ENCODE measurements at regions not wholly inside any gene's neighbourhood (a gene's known extent, or its start where the extent isn't known, plus 50 kb on each side); places are given as distances from the start of the nearest gene placed in this dataset.

DNA sequence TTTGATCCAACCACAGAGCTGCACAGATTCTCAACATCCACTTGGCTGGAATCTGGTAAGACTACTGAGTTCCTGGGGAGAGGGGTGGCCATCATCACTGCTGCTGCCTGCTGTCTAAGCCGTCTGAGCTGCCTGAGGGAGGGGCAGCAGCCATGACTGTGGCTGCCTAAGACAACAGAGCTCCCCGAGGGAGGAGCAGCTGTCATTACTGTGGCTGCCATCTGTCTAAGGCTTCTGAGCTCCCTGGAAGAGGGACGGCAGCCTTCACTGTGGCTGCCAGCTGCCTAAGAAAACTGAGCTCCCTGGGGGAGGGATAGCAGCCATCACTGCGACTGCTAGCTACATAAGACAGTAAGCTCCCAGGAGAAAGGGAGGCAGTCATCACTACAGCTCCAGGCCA lies 584.4 kb downstream of the NR4A2 start:
- no peak for DNase-seq

DNA sequence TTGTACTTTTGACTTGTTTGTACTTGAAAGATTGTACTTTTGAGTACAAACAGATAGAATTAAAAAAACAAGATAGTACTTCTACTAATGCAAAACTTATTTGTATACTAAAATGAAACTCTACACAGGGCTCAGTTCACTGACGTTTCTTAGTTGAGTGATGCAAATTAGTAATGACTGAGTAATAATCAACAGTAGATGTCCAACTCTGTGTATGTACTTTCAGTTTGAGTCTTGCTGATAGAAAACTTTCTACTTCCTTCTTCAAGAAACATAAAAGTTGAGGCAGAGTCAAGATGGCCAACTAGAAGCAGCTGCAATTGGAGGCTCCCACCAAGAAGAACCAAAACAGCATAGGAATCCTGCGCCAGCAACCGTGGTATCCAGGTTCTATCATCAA lies 585.0 kb downstream of the NR4A2 start:
- no peak for DNase-seq

DNA sequence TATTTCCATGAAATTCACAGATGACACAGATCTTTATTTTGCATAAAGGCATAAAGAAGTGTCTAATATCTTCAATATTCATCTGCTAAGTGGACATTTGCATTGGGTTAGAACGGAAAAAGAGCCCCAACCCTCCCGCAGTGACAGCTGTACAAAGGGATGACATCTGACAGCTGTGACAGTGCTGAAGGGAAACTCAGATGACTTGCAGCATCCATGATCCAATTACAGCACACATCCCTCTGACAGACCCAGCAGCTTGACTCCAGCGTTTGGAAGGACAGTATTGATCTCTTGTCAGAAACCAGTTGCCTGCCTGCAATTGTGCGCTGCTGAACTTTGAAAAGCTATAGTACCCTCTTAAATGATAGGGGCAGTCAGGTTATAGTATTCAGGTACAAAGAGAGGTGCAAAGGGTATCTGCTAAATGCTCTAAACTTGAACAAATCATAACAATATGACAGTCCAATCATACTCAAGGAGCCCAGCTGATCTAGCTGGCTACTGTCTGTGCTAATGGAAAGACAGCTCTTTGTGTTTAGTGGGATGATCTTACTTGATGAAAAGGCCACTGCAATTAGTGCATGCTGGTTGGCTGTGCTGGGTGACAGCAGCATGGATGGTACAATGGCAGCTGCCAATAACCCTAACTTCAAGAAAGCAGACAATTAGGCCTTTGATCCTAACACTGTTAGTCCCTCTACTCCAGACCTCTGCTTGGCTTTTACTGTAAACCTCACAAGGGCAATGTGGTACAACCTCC lies 599.2 kb downstream of the NR4A2 start:
- no peak for DNase-seq

DNA sequence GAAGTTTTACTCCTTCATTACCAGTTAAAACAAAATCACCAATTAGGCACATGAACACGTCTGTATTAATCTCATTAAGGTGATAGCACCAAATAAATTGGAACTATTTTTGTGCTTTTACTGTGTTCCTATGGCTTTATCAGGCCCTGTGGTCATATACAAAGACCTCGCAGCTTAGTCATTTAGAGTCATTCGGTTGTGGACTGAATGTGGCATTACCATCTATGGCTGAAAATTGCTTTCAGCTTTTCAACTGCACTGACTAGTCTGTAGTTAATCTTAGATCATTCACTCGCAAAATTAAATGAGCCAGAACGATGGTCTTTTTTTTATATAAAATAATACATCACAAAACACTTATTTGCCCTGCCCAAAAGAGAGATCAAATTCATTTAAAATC lies 601.7 kb downstream of the NR4A2 start:
- no peak for DNase-seq

DNA sequence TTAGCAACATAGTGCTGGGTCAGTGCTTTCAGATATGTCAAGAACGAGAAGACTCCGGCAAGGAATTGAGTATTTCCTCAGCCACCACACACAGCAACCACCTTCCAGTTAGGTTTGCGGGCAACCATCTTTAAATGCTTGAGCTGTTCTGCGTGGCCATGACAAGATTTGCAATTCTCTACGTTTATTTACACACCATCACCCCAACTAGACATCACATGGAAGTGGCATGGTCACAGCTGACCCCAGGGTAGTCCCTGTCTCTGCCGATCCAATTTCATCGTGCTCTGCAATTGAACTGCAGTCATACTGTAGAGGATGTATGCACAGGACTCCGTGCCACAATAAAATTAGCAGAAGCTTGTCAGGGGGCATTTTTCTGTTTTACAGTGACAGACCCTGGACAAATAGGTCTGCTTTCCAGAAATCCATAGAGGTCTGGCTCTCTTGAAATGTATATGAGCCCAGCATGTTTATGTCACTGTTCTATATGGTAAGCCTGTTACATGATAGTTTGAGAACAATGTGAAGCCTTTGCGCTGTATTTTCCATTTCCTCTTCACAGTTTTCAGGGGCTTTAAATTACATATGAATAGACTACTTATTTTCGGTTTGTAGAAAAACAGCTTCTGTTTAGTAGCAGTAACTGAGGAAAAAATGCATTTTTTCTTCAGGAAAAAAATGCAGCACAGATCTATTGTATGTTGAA lies 605.2 kb downstream of the NR4A2 start:
- no peak for DNase-seq

DNA sequence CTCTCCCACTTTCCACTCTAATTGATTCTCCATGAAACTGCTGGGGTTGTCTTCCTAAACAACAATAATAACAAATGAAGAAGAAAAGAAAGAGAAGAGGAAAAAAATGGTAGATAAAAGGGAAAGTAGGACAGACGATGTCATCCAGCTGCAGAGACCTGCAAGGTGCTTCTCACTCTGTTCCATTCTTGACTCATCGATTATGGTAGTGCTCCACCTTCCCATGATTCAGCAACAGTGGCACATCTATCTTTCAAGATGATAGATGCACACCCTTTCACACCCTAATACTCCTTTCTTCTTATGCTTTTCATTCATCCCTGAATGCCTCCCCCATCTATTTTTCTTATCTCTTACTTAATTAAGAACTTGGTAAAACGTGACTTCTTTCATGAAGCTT lies 610.2 kb downstream of the NR4A2 start:
- DNase-seq: no peak

DNA sequence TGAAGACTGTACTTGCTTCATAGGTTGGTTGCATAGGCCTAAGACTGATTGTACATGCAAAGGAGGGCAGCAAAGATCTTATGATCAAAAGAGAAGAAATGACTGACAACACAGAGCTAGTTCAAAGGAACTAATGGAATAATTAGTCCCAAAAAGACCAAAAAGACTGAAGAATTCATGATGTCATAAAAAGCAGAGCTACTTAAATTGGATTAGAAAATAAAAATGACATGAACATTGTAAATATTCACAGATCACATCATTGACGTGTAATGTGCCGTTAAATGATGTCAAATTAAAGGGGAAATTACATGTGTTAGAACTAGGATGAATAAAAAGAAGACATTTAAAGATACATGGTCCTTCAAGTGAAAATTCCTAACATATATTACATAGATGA lies 616.8 kb downstream of the NR4A2 start:
- DNase-seq: no peak

DNA sequence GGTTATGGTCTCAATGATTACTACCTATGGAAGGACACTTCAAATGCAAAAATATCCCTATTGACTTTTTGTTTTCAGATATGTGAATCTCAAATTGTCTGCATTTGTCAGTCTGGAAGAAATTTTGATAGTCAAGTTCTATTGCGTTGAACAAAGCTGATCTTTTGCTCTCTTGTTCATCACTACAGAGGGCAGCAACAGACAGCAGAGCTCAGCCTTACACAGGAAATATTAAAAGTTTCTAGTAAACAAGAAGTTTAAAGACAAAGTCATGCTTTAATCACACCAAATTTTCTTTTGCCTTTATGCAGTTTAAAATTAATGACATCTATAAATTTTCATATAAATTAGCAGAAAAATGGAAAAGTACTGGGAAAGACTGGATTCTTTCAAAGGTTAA lies 617.5 kb downstream of the NR4A2 start:
- no peak for DNase-seq

DNA sequence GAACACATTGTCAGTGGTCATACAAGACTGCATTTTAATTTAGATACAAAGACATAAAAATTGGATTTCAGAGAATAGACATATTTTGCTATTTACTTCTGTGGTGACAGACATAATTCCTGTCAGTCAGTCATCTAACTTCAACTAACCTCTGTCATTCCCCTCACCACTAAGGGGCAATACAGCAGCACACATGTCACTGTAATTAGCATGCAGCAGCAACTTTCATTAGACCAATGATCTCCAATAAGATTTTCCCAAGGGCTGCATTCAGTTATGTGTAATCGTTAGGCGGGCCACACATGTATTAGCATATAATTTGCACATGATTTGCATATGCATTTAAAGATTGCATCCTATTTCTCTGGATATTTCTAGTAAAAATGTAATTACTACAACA lies 624.5 kb downstream of the NR4A2 start:
- no peak for DNase-seq

DNA sequence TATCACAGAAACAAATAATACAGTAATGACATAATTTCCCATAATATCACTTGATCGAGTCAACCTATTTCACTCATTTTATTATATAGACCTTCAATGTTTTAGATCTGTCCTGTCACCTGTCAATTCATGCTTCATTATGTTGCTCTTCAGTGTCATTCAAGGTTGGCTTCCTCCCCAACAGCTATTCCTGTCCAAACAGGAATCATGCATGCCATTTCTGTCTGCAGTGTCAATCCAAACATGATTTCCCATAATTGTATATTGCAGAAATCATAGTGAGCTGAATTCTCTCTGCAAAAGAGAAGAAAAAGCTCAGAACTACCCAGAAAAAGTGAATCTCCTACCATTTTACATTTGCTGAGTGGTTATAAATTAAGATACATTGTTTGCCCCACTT lies 628.6 kb downstream of the NR4A2 start:
- no peak for DNase-seq

DNA sequence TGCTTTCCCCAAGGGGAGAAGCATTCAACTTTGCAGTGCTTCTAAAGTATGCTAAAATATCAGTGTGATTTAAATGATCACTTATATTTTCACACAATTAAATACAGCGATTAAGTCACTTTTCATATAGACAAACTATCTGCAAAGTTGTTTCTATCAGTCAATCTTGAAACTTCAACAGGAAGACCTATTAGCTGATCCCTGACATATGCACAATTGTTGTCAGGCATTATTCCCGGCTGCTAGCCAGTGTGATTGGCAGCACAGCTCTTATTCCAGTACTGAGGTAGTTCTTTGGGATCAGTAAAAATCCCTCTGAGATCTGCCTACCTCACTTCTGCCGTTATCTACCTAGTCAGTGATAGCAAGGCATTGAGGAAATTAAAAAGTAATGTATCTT lies 629.5 kb downstream of the NR4A2 start:
- no peak for DNase-seq

DNA sequence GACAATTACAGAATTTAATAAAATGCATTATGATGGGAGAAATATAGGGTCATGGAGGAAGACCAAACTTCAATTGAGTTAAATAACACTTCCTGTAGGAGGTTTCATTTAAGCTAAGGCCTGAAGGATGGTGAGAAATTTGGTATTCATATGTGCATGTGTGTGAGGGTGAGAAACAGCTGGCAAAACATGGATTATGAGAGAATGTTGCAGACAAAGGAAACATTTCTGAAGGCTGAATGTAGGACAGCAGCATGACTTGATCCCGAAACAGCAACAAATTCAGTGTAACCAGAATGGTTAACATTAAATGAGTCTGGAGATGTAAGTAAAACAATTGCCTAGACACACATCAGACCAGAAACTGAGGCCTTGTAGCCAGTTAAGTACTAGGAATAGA lies 630.8 kb downstream of the NR4A2 start:
- no peak for DNase-seq

DNA sequence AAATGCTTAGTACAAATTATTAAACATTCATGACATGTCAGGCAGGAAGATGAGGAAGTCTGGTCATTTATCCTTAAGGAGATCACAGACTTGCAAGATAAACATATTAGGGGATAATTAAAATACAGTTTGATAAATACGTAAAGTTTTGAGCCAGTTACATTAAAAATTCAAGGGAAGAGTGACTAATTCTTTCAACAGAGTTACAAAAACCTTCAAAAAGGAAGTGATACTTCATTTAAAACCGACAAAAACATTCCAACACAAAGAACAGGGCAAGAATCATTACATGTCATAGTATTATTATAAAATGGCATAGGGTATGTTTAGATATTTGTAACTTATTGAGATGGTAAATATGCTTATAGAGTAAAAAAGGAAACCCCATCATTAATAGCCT lies 636.0 kb downstream of the NR4A2 start:
- no peak for DNase-seq

DNA sequence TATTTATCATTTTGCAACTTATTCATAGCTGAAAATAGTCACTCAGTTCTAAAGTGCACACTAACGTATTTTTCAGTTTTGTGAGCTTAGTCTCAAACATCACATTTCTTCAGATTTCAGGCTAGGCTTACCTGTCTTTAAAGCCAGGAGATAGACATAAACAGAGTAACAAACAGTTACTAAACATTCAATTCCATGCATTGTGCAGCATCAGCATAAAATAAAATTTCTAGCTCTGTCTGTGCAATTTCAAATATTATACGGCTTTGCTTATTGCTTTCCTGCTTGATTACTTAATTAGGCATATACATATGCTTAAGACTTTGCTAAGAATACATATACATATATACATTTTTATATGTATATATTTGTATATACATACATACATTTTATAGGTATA lies 637.0 kb downstream of the NR4A2 start:
- DNase-seq: no peak

DNA sequence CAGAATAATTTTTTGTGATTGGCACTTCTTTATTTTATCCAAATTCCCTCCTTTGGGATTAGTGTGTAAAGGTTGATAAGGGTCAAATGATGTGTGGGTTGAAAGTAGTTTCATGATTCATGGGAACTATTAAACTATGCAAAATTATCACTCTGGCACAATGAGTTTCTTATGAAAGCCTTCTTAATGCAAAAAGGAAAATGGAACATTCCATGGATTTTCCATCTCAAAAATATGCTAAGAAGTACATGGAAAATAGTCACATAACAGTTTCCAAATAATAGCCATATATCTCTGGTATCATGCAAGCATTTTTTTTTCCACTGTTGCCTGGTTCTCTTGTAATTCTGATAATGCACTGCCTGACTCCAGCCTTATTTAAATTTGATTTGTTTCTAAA lies 639.7 kb downstream of the NR4A2 start:
- no peak for DNase-seq

DNA sequence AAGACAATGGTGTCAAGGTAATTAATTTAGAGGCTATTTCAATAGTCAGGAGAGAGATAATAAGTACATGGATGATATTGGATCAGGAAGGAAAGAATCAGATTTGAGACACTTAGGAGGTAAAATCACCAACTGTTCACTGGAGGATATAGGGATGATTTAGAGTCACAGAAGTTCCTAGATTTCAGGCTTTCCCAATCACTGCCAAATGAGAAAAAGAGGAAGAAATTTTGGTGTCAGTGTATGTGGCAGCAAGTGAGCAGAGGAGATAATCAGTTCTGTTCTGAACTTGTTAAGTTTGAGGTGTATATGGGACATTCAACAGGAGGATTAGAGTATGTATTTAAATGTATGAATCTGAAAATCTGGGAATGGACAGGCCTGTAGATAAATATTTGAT lies 640.4 kb downstream of the NR4A2 start:
- no peak for DNase-seq

DNA sequence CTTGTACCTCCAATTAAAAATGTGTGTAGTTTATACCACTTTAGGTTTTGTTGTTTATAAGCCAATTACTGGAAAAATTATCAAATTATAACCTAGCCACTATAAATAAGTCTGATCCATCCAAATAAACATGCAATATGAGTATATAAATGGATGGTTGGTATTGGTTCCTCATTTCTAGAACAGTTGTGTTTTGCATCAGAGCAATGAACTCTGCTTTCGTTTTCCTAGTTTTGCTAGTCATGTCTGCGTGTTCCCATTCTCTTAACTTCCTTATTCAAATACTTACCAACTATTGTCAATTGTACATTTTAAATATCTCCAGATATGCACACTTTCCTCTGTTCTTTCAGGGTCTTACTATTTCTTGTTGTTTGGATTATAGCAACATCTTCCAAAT lies 641.7 kb downstream of the NR4A2 start:
- DNase-seq: no peak

DNA sequence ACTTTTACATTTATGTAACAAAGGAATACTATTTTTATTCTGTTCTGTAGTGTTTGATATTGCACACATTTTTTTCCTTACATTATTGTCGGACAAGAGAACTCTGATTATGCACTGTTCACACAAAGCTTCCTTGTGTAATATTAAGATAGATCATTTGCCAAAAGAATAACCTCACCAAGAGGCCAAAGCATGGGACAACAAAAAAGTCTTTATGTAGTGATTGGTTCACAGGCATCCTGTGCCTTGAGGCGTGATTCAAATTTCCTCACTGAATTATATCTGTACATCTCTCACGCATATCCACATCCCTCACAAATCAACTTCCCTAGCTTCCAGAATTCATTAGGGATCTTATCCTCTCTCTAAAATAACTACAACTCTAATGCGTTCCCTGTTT lies 642.7 kb downstream of the NR4A2 start:
- no peak for DNase-seq

DNA sequence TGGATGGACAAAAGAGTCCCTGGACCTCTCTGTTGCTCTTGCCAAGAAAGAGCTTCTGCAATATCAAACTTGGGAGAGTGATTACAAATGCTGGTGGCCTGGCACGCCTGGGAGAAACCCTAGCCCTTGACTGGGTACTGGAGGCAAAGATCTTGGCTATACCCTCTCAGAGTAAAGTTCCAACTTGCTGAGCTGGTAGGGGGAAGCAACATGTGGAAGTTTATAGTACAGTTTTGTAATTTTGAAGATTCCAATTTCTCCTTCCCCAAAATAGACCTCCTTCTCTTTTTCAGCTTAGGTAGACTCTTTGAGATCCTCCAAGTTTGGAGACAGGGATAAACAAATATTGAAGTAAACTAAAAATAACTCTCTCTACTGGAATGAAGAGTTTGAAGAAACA lies 645.3 kb downstream of the NR4A2 start:
- DNase-seq: no peak

DNA sequence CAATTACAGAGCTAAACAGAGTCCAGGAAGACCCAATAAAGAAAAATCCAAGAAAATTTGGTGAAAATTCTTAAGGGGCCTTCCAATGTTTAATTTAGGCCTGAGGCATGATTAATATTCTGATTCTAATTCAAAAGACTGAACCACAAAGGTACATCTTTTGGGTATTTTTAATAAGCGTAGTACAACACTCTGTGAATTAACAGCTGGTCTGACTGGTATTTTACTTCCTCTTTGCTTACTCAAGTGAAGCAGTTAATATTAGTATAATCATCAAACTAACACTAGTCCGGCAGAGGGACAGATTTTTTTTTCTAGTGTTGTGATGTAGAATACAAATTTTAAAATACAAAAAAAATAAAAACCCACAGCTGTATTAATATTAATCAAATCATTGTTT lies 652.9 kb downstream of the NR4A2 start:
- DNase-seq: no peak

DNA sequence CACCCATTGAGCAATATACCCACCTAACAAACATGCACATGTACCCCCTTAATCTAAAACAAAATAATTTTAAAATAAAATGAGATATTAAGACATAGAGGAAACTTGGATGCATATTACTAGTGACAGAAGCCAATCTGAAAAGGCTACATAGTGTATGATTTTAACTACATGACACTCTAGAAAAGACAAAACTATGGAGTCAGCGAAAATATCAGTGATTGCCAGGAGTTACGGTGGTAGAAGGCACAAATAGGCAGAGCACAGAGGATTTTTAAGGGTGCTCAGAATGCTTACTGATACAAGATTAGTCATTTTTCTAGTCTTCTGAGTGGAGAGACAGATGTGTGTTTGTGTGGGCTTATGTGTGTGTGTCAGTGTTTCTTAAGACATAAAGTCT lies 656.6 kb downstream of the NR4A2 start:
- no peak for DNase-seq

DNA sequence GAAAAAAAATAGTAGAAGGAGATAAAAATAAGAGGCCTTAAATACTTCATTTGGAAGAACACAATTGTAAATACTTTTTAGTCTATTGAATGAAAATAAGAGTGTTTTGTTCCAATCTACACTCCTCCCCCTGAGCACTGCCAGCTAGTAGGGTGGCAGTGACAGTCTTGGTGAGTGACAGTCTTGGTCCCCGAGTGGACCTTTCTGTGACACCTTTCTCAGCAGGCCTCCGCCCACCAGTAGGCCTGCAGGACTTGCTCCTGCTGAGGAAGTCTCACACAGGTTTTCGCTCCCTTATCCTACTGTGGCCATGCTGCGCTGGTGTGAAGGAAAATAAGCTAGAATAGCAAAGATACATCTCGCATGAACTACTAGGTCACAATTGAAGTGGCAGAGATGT lies 666.8 kb downstream of the NR4A2 start:
- DNase-seq: no peak

DNA sequence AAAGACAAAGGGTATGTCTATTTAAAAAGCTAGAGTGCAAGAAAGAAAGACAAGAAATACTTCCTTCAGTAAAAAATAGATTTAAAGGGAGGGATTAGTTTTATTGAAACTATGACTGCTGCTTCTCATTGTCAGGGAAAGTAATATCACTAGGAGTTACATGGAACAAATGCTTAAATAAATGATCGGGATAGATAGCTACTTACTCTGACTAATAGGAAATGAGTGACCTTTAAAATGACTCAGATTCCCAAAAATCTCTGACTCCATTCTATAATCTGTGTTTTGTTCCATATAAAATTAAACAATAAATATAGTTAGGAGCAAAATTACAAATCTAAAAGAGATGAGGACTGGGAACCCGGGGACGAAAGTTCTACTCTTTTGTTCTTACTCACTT lies 669.3 kb downstream of the NR4A2 start:
- DNase-seq: no peak

DNA sequence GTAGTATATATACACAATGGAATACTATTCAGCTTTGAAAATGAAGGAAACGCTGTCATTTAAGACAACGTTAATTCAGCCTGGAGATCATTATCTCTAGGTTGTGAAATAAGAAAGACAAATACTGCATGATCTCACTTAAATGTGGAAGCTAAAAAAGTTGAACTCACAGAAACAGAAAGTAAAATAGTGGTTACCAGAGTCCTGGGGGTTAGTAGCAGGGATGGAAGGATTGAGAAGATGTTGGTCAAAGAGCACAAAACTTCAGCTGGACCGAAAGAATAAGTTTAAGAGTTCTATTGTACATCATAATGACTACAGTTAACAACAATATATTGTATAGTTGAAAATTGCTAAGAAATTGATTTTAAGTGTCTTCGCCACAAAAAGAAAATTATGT lies 670.3 kb downstream of the NR4A2 start:
- DNase-seq: no peak

DNA sequence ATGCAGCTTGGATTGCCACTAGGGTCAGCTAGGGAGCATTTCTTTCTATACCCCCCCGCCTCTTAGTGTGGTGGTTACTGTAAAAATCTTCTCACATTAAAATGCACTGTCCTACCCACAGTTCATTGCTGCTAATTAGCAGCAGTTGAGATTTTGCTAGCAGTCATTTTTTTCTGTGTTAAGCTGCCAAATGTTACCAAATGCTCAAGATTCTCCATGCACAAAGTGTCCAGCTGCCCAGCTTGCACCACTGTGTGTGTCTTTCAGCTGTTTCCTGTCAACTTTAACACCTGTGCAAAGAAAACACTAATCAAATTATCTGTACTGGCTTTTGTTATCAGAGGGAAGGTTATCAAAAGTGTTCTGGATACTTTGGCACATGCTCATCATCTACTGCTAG lies 679.3 kb downstream of the NR4A2 start:
- no peak for DNase-seq
